NB4 (cell line): ENCODE measurements at regions not wholly inside any gene's neighbourhood (a gene's known extent, or its start where the extent isn't known, plus 50 kb on each side); places are given as distances from the start of the nearest gene placed in this dataset.

Experiments
- CTCF ChIP-seq: IDR thresholded peaks from one replicate; pipeline ENCODE4 v1.5.1; 2012; ENCODE audit warnings: low read depth, low read length
- MAX ChIP-seq: IDR thresholded peaks from 2 replicates; pipeline ENCODE4 v1.6.1; 2011; ENCODE audit warnings: low read depth, low read length

- no peak for TF ChIP-seq CTCF
- no peak for TF ChIP-seq MAX
These were observed 495.2 kb upstream of the IGFBP7 start for GRCh38 chr4:57605376-57605775.
